ENCODE measurements at regions not wholly inside any gene's neighbourhood (a gene's known extent, or its start where the extent isn't known, plus 50 kb on each side); places are given as distances from the start of the nearest gene placed in this dataset.
A peak's percentile ranks its signal among the peaks of the same experiment; 100 is the strongest.

DNA sequence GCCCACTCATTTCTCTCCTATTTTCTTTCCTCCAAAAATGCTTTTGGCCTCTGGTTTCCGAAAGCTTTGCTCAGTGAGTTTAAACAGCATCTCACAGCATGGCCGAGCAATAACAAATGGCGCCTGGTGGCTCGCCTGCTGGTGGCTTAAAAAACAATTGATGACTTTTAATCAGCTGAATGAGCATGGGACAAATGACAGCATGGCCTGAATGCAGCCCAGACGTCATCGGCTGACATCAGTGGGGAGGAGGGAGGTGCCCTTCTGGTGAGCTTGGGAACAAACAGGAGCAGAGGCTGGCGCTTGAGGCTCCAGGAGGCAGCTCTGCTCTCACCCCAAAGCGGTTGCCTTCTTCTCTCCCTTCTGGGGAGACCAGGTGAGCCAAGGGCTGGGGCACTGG is 286.4 kb downstream of the BCOR start:
- no peak overlapping the region for H3K4me3 ChIP-seq (ENCODE audit: low read depth, low read length)
- TF ChIP-seq, protein P1, sequence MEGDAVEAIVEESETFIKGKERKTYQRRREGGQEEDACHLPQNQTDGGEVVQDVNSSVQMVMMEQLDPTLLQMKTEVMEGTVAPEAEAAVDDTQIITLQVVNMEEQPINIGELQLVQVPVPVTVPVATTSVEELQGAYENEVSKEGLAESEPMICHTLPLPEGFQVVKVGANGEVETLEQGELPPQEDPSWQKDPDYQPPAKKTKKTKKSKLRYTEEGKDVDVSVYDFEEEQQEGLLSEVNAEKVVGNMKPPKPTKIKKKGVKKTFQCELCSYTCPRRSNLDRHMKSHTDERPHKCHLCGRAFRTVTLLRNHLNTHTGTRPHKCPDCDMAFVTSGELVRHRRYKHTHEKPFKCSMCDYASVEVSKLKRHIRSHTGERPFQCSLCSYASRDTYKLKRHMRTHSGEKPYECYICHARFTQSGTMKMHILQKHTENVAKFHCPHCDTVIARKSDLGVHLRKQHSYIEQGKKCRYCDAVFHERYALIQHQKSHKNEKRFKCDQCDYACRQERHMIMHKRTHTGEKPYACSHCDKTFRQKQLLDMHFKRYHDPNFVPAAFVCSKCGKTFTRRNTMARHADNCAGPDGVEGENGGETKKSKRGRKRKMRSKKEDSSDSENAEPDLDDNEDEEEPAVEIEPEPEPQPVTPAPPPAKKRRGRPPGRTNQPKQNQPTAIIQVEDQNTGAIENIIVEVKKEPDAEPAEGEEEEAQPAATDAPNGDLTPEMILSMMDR (conservative IDR thresholded peaks at IDR 0.05; ENCODE audit: low read depth, low read length), result no peak
- no peak for DNase-seq (ENCODE audit: low read depth)

DNA sequence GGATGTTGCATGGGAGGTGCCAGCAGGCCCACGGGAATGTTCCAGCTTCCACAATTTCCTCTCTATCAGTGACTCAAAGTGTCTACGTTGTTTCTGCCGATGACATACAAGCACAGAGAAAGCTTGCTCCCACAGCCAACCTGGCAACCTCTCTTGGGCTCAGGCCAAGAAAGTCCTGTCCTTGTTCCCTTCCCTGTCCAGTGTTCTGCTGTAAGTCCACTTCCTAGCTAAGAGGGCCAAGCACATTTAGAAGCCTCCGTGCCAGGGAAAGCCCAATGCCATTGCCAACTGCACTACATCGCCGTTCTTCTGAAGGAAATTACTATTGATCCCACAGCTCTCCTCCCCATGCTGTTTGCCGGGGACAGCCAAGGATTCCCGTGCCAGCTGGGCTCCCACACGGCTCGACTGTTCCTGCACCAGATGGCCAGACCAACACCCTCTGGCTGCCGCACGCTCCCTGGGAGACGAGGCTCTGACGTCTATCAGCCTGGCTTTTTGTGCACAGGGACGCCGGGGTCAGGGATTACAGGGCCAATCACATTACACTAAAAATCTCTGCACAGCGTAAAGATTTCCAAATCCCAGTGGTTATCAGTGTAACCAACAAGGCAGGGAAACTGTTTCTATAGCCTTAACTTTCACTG is 284.0 kb downstream of the BCOR start:
- TF ChIP-seq, protein P1 (conservative IDR thresholded peaks at IDR 0.05; ENCODE audit: low read depth, low read length), result no peak
- DNase-seq (ENCODE audit: low read depth), result no peak
- no peak overlapping the region for H3K4me3 ChIP-seq (ENCODE audit: low read depth, low read length)

DNA sequence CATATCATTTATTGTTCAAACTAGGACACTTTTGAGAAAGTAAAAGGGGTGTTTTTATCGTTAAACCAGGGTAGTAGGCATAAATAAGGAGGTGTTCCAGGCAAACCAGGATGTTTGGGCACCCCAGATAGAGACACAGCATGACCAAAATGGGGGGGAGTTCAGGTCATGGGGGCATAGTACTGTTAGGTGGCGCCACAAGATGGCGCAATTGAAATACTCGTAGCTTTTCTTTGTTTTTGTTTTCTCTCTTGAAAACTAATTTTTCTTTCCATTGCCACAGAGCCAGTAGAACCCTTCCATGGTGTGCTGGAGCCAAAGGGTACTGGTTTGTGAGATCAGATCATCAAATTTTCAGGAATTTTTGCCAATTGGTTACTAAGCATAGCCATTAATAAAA is 283.4 kb downstream of the BCOR start:
- TF ChIP-seq, protein P1 (conservative IDR thresholded peaks at IDR 0.05; ENCODE audit: low read depth, low read length), result peak; percentile 55
- no peak for DNase-seq (ENCODE audit: low read depth)
- H3K4me3 ChIP-seq (ENCODE audit: low read depth, low read length), result no peak overlapping the region

DNA sequence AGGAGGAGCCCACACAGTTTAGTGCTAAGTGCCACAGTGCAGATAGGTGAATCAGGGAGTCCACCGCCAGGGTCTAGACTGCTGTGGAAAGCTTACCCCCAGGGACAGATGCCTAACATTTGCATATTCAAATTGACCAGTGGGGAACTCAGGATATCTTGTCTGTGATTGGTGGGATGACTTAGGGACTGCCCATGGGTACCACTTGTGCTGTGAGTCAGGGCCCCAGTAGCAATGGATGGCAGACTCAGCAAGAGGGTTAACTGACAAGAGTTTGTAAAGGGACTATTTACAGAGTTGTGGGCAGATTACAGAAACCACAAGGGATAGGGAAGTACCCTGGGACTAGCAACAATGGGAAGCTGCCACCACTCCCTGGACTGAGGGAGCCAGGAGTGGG is 282.1 kb downstream of the BCOR start:
- no peak overlapping the region for H3K4me3 ChIP-seq (ENCODE audit: low read depth, low read length)
- TF ChIP-seq, protein P1 (conservative IDR thresholded peaks at IDR 0.05; ENCODE audit: low read depth, low read length), result no peak
- no peak for DNase-seq (ENCODE audit: low read depth)

DNA sequence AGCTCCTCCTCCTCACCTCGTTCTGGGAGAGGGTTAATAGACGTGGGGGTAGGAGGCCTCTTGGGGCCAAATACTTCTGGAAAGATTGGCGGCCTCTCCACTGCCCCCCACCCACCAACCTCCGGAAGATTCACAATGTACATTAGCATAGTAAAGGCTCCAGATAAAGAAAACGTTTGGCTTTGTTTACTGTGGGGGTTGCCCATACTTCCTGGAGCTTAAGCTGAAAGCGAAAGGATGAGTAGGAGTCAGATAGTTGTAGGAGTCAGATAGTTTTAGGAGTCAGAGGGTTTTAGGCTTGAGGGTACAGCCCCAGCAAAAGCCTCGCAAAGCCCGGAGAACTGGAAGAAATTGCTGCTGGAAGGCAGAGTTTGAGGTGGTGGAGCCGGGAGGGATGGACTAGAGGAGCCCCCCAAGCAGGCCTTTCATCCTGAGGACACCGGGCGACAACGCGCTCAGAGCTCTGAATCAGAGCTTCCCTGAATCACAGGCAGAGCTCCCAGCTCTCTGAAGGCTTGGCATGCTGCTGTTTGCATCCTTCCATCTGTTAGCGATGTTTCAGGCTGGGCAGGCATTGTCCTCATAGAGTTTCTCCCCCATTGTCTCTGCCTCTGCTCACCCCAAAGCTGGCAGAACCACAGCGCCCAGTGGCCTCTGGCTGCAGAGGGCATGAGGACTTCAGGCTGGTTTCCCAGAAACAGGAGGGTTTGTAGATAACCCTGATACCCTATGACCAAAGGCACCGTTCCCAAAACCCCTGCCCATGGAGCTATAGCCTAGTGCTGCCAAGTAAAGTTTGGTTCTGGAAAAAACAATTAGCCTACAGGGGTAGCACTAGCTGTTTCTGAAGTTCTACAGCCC is 280.7 kb downstream of the BCOR start:
- TF ChIP-seq, protein P1 (conservative IDR thresholded peaks at IDR 0.05; ENCODE audit: low read depth, low read length), result no peak
- H3K4me3 ChIP-seq (ENCODE audit: low read depth, low read length), result no peak overlapping the region
- no peak for DNase-seq (ENCODE audit: low read depth)

DNA sequence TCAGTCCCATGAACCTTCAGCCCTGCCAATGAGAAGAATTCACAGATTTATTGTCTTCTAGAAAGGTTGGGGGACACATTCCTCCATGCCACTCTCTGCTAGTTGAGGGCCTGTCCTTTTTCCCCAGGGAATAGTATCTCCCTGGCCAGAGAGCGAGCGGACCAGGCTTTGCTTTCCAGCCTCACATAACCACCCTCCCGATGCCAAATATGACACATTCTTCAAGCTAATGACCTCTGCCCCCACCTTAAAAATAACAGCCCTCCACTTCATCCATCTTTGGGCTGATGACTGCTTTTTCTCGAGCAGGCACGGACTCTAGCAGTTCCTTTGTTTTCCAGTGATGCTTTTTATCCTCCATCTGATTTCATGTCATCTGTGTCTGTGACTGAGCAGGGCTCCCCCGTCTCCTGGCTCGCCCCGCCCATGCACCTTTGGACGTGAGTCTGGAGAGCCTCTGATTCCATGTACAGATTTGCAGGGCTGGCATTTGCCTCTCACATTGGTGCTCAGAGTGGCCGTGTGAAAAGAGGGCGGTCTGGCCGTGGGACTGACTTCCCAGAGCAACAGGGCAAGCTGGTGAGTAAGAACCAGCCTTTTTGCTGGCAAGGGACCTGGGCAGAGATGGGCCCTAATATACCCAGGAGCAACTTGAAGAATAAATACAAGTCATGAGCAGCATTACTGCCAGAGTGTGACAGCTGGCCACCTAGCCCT is 279.8 kb downstream of the BCOR start:
- TF ChIP-seq, protein P1 (conservative IDR thresholded peaks at IDR 0.05; ENCODE audit: low read depth, low read length), result no peak
- no peak overlapping the region for H3K4me3 ChIP-seq (ENCODE audit: low read depth, low read length)
- DNase-seq (ENCODE audit: low read depth), result no peak
